ACC112 (cell line): ENCODE measurements at regions not wholly inside any gene's neighbourhood (a gene's known extent, or its start where the extent isn't known, plus 50 kb on each side); places are given as distances from the start of the nearest gene placed in this dataset.

Source experiments
- H2AFZ ChIP-seq: fragments of 200-600 bp; sonication (generic); one replicate; pipeline ENCODE4 v1.6.0; 2017; ENCODE audit warnings: antibody characterized with exemption, low read length; ENCODE audit not compliant: unreplicated experiment
- H3K27ac ChIP-seq: fragments of 200-600 bp; sonication (generic); 2 replicates; pipeline ENCODE4 v1.5.1; 2014; ENCODE audit warnings: low read depth, mild to moderate bottlenecking, antibody characterized with exemption, low read length, moderate library complexity
- H3K27me3 ChIP-seq: fragments of 200-600 bp; sonication (generic); 2 replicates; pipeline ENCODE4 v1.6.1; 2014; ENCODE audit warnings: mild to moderate bottlenecking, antibody characterized with exemption, low read length, moderate library complexity, mixed read lengths; ENCODE audit not compliant: insufficient read depth
- H3K36me3 ChIP-seq: fragments of 200-600 bp; sonication (generic); 2 replicates; pipeline ENCODE4 v1.6.1; 2016; ENCODE audit warnings: mild to moderate bottlenecking, antibody characterized with exemption, low read length, moderate library complexity, mixed read lengths; ENCODE audit not compliant: insufficient read depth
- H3K4me1 ChIP-seq: fragments of 200-600 bp; sonication (generic); one replicate; pipeline ENCODE4 v1.6.1; 2016; ENCODE audit warnings: low read length, mixed read lengths; ENCODE audit not compliant: insufficient read depth, unreplicated experiment, control insufficient read depth
- H3K4me3 ChIP-seq: fragments of 200-600 bp; sonication (generic); 2 replicates; pipeline ENCODE4 v1.5.1; 2014; ENCODE audit warnings: mild to moderate bottlenecking, low read depth, low read length
- H3K79me2 ChIP-seq: fragments of 200-600 bp; sonication (generic); one replicate; pipeline ENCODE4 v1.6.0; 2016; ENCODE audit warnings: low read length; ENCODE audit not compliant: control insufficient read depth, unreplicated experiment, insufficient read depth

- no peaks in the 10 kb centered on the region for H3K4me1 ChIP-seq
- H3K4me3 ChIP-seq: no peak overlapping the region
- no peaks in the 10 kb centered on the region for H3K36me3 ChIP-seq
- H3K79me2 ChIP-seq: no peaks in the 10 kb centered on the region
- peaks cover 85% of the 10 kb centered on the region for H3K27me3 ChIP-seq
- H2AFZ ChIP-seq: no peak overlapping the region
- H3K27ac ChIP-seq: no peak overlapping the region
Measured at GRCh38 chr12:53836119-53836655, 84.4 kb upstream of the CISTR start.

GRCh38 chr12:53838978-53839377 lies 87.2 kb upstream of the CISTR start:
- H3K27ac ChIP-seq: no peak overlapping the region
- H3K79me2 ChIP-seq: no peaks in the 10 kb centered on the region
- no peak overlapping the region for H2AFZ ChIP-seq
- H3K36me3 ChIP-seq: no peaks in the 10 kb centered on the region
- peaks cover 80% of the 10 kb centered on the region for H3K27me3 ChIP-seq
- no peaks in the 10 kb centered on the region for H3K4me1 ChIP-seq
- no peak overlapping the region for H3K4me3 ChIP-seq

GRCh38 chr12:53840316-53840715 lies 88.5 kb upstream of the CISTR start:
- no peak overlapping the region for H3K4me3 ChIP-seq
- H3K4me1 ChIP-seq: peaks cover 3% of the 10 kb centered on the region
- peaks cover 80% of the 10 kb centered on the region for H3K27me3 ChIP-seq
- no peaks in the 10 kb centered on the region for H3K79me2 ChIP-seq
- H2AFZ ChIP-seq: no peak overlapping the region
- H3K36me3 ChIP-seq: no peaks in the 10 kb centered on the region
- H3K27ac ChIP-seq: no peak overlapping the region

- peaks cover 70% of the 10 kb centered on the region for H3K27me3 ChIP-seq
- H3K4me3 ChIP-seq: no peak overlapping the region
- H3K36me3 ChIP-seq: no peaks in the 10 kb centered on the region
- no peaks in the 10 kb centered on the region for H3K79me2 ChIP-seq
- peaks cover 4% of the 10 kb centered on the region for H3K4me1 ChIP-seq
- no peak overlapping the region for H2AFZ ChIP-seq
- no peak overlapping the region for H3K27ac ChIP-seq
Measured at GRCh38 chr12:53842686-53843085, 90.9 kb upstream of the CISTR start.

GRCh38 chr12:53843545-53843944 lies 91.8 kb upstream of the CISTR start:
- Histone ChIP-seq H3K79me2 (no peaks in the 10 kb centered on the region), H3K27ac (no peak overlapping the region), H2AFZ (no peak overlapping the region), H3K4me3 (no peak overlapping the region), H3K27me3 (peaks cover 72% of the 10 kb centered on the region), H3K36me3 (no peaks in the 10 kb centered on the region), H3K4me1 (peaks cover 4% of the 10 kb centered on the region)

- Histone ChIP-seq H3K4me1 (peaks cover 4% of the 10 kb centered on the region), H3K4me3 (no peak overlapping the region), H2AFZ (no peak overlapping the region), H3K27me3 (peaks cover 74% of the 10 kb centered on the region), H3K36me3 (no peaks in the 10 kb centered on the region), H3K79me2 (no peaks in the 10 kb centered on the region), H3K27ac (no peak overlapping the region)
Measured at GRCh38 chr12:53844994-53845844, 93.4 kb upstream of the HOXC13 start.

GRCh38 chr12:53845932-53846331 lies 92.7 kb upstream of the HOXC13 start:
- Histone ChIP-seq H3K79me2 (no peaks in the 10 kb centered on the region), H3K4me3 (no peak overlapping the region), H3K36me3 (no peaks in the 10 kb centered on the region), H2AFZ (no peak overlapping the region), H3K4me1 (peaks cover 4% of the 10 kb centered on the region), H3K27me3 (peaks cover 75% of the 10 kb centered on the region), H3K27ac (no peak overlapping the region)

- H3K27me3 ChIP-seq: peaks cover 64% of the 10 kb centered on the region
- H3K27ac ChIP-seq: no peak overlapping the region
- H2AFZ ChIP-seq: no peak overlapping the region
- H3K36me3 ChIP-seq: no peaks in the 10 kb centered on the region
- H3K79me2 ChIP-seq: no peaks in the 10 kb centered on the region
- peaks cover 4% of the 10 kb centered on the region for H3K4me1 ChIP-seq
- no peak overlapping the region for H3K4me3 ChIP-seq
Measured at GRCh38 chr12:53849113-53849512, 89.5 kb upstream of the HOXC13 start.

GRCh38 chr12:53849656-53850055 lies 89.0 kb upstream of the HOXC13 start:
- H3K79me2 ChIP-seq: no peaks in the 10 kb centered on the region
- peaks cover 59% of the 10 kb centered on the region for H3K27me3 ChIP-seq
- no peak overlapping the region for H2AFZ ChIP-seq
- no peaks in the 10 kb centered on the region for H3K36me3 ChIP-seq
- peaks cover 4% of the 10 kb centered on the region for H3K4me1 ChIP-seq
- no peak overlapping the region for H3K4me3 ChIP-seq
- no peak overlapping the region for H3K27ac ChIP-seq

- Histone ChIP-seq H3K4me1 (no peaks in the 10 kb centered on the region), H3K27ac (no peak overlapping the region), H2AFZ (no peak overlapping the region), H3K79me2 (no peaks in the 10 kb centered on the region), H3K4me3 (no peak overlapping the region), H3K36me3 (no peaks in the 10 kb centered on the region), H3K27me3 (peaks cover 51% of the 10 kb centered on the region)
Measured at GRCh38 chr12:53852061-53852460, 86.6 kb upstream of the HOXC13 start.

GRCh38 chr12:53852992-53853391 lies 85.6 kb upstream of the HOXC13 start:
- Histone ChIP-seq H2AFZ (no peak overlapping the region), H3K79me2 (no peaks in the 10 kb centered on the region), H3K27me3 (peaks cover 56% of the 10 kb centered on the region), H3K4me1 (no peaks in the 10 kb centered on the region), H3K4me3 (no peak overlapping the region), H3K36me3 (no peaks in the 10 kb centered on the region), H3K27ac (no peak overlapping the region)
